ENCODE measurements at regions not wholly inside any gene's neighbourhood (a gene's known extent, or its start where the extent isn't known, plus 50 kb on each side); places are given as distances from the start of the nearest gene placed in this dataset.

DNA sequence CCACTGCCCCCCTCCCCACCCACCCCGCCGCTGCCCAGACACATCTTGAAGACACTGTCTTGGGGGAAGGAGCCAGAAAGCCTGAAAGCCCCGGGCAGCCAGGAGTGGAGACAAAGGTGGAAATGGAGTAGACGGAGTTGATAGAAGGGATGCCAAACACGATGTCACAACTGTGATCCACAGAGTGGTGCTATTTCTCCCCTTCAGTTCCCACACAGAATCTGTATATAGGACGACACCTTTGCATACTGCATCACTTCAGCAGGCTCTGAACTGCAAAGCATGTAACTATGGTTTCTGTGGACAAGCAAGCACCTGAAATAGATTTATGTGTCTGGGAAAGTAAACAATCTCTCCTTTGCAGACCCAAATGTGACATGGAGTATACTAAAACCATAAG is 56.4 kb upstream of the F13A1 start:
- H3K4me3 ChIP-seq (replicated peaks in 1 of 3; ENCODE audit: low read depth in 2 of 3, low read length in 3 of 3) = no peak overlapping the region
- H3K27me3 ChIP-seq (ENCODE audit: control insufficient read depth in 2 of 2, insufficient read depth in 2 of 2, low read length in 2 of 2) = no peaks in the 10 kb centered on the region
- Mint-ChIP-seq H3K4me3 (no peak overlapping the region), H3K4me1 (peaks cover 47% of the 10 kb centered on the region), H3K9me3 (peaks cover 8 to 33% (median 29%) of the 10 kb centered on the region in 7 donors), H3K27ac (peak overlapping the region in 6 of 7 donors; percentile 78 to 94 (median 90)), H3K27me3 (ENCODE audit: low read depth in 3 of 3) (peaks cover 0 to 1% (median 0%) of the 10 kb centered on the region in 3 donors), H3K36me3 (peaks cover 13 to 16% of the 10 kb centered on the region in 2 donors)
- H3K27ac ChIP-seq (ENCODE audit: low read depth in 1 of 2, low read length in 2 of 2) = peak overlapping the region in 1 of 2 donors; percentile 81
- no peak overlapping the region for H3K9ac ChIP-seq (ENCODE audit: insufficient read depth, low read length, poor library complexity, severe bottlenecking)
- no CpG with 5 or more reads among the region's 6 CpGs for WGBS (ENCODE audit: insufficient coverage)
- TF ChIP-seq, protein P1, sequence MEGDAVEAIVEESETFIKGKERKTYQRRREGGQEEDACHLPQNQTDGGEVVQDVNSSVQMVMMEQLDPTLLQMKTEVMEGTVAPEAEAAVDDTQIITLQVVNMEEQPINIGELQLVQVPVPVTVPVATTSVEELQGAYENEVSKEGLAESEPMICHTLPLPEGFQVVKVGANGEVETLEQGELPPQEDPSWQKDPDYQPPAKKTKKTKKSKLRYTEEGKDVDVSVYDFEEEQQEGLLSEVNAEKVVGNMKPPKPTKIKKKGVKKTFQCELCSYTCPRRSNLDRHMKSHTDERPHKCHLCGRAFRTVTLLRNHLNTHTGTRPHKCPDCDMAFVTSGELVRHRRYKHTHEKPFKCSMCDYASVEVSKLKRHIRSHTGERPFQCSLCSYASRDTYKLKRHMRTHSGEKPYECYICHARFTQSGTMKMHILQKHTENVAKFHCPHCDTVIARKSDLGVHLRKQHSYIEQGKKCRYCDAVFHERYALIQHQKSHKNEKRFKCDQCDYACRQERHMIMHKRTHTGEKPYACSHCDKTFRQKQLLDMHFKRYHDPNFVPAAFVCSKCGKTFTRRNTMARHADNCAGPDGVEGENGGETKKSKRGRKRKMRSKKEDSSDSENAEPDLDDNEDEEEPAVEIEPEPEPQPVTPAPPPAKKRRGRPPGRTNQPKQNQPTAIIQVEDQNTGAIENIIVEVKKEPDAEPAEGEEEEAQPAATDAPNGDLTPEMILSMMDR (IDR thresholded peaks at IDR 0.05) = no peak
- H3K9me3 ChIP-seq (replicated peaks in 1 of 2; ENCODE audit: control insufficient read depth in 1 of 2, insufficient read depth in 1 of 2, low read length in 2 of 2) = peaks cover 0 to 10% of the 10 kb centered on the region in 2 donors
- DNase-seq = no peak
- intact Hi-C loops (cut with micrococcal nuclease) = no loop called here
- H4K20me1 ChIP-seq (ENCODE audit: insufficient read depth, low read length) = no peaks in the 10 kb centered on the region
- no peak overlapping the region for H3K4me2 ChIP-seq (replicated peaks; ENCODE audit: extremely low read depth, low read length, poor library complexity, severe bottlenecking)
- no peaks in the 10 kb centered on the region for H3K79me2 ChIP-seq (ENCODE audit: insufficient read depth, low read length)
- no peak overlapping the region for H2AFZ ChIP-seq (ENCODE audit: insufficient read depth, low read depth, low read length, poor library complexity, severe bottlenecking)
- H3K36me3 ChIP-seq (replicated peaks in 1 of 2; ENCODE audit: control insufficient read depth in 1 of 2, insufficient read depth in 2 of 2, low read length in 2 of 2) = no peaks in the 10 kb centered on the region
- peaks cover 34 to 45% of the 10 kb centered on the region in 2 donors for H3K4me1 ChIP-seq (ENCODE audit: control insufficient read depth in 1 of 2, insufficient read depth in 2 of 2, low read length in 2 of 2)

DNA sequence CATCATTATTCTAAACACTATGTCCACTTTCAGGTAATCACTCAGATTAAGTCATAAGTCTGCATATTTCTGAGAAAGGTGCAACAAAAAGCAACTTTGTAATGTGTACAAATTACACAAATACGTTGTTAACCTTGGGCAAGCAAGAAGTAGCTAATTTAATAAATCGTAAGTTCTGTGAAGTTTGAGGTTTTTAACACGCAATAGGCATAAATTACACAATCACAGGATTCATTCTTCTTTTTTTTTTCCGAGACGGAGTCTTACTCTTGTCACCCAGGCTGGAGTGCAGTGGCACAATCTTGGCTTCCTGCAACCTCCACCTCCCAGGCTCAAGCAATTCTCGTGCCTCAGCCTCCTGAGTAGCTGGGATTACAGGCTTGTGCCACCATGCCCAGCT is 57.2 kb upstream of the F13A1 start:
- Mint-ChIP-seq H3K36me3 (peaks cover 13 to 19% of the 10 kb centered on the region in 2 donors), H3K4me3 (peak overlapping the region in 1 of 2 donors; percentile 37), H3K4me1 (peaks cover 54% of the 10 kb centered on the region), H3K27ac (peak overlapping the region; percentile 78 to 94 (median 89)), H3K27me3 (ENCODE audit: low read depth in 3 of 3) (peaks cover 0 to 1% (median 0%) of the 10 kb centered on the region in 3 donors), H3K9me3 (peaks cover 8 to 32% (median 25%) of the 10 kb centered on the region in 7 donors)
- Histone ChIP-seq H3K4me3 (replicated peaks in 1 of 3; ENCODE audit: low read depth in 2 of 3, low read length in 3 of 3) (no peak overlapping the region), H3K9ac (ENCODE audit: insufficient read depth, low read length, poor library complexity, severe bottlenecking) (no peak overlapping the region), H3K9me3 (replicated peaks in 1 of 2; ENCODE audit: control insufficient read depth in 1 of 2, insufficient read depth in 1 of 2, low read length in 2 of 2) (peaks cover 0 to 10% of the 10 kb centered on the region in 2 donors), H3K4me2 (replicated peaks; ENCODE audit: extremely low read depth, low read length, poor library complexity, severe bottlenecking) (peak overlapping the region; percentile 27), H3K27ac (ENCODE audit: low read depth in 1 of 2, low read length in 2 of 2) (peak overlapping the region; percentile 54 to 81), H3K79me2 (ENCODE audit: insufficient read depth, low read length) (no peaks in the 10 kb centered on the region), H3K4me1 (ENCODE audit: control insufficient read depth in 1 of 2, insufficient read depth in 2 of 2, low read length in 2 of 2) (peaks cover 37 to 50% of the 10 kb centered on the region in 2 donors), H3K36me3 (replicated peaks in 1 of 2; ENCODE audit: control insufficient read depth in 1 of 2, insufficient read depth in 2 of 2, low read length in 2 of 2) (no peaks in the 10 kb centered on the region), H3K27me3 (ENCODE audit: control insufficient read depth in 2 of 2, insufficient read depth in 2 of 2, low read length in 2 of 2) (no peaks in the 10 kb centered on the region), H2AFZ (ENCODE audit: insufficient read depth, low read depth, low read length, poor library complexity, severe bottlenecking) (no peak overlapping the region), H4K20me1 (ENCODE audit: insufficient read depth, low read length) (no peaks in the 10 kb centered on the region)
- 0% methylated on average over 1 of the region's 6 CpGs for WGBS (ENCODE audit: insufficient coverage)
- intact Hi-C loops (cut with micrococcal nuclease) = no loop called here
- peak; percentile 26 to 84 (median 34) for DNase-seq
- TF ChIP-seq, protein P1 (IDR thresholded peaks at IDR 0.05) = no peak

Measured in CD14-positive monocyte (primary cell).